ENCODE measurements at regions not wholly inside any gene's neighbourhood (a gene's known extent, or its start where the extent isn't known, plus 50 kb on each side); places are given as distances from the start of the nearest gene placed in this dataset.
"Not testable (repeated sequence)": the region's sequence is repeated elsewhere in the genome, so short reads cannot be mapped to it uniquely, and the experiment has no call there.

DNA sequence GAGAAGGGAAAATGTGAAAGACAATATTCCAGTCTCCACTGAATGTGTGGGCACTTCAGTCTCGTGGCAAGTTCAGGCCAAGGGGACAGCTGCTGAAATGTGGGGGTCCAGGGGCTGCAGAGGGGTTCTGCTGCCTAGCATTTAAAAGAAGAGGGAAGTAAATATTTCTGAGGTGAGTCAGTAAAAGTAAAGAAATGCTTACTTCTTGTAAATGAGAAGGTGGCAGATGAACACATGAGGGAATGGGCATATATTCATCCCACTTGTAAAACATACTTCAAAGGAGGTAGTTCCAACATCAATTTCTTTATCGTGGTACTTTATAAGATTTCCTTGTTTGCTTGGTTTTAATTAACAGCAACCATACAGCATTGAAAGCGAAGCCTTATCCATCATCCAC, 63.1 kb upstream of the HIVEP3 start:
- H3K27ac Mint-ChIP-seq, result no peak overlapping the region
- H3K4me1 Mint-ChIP-seq, result peaks cover 0 to 2% (median 0%) of the 10 kb centered on the region in 3 donors
- peak overlapping the region in 1 of 4 donors; percentile 26 for H3K4me3 Mint-ChIP-seq
- no peaks in the 10 kb centered on the region for H3K9me3 Mint-ChIP-seq
- peaks cover 2% of the 10 kb centered on the region for H3K36me3 Mint-ChIP-seq
- peaks cover 4% of the 10 kb centered on the region for H3K27me3 Mint-ChIP-seq

DNA sequence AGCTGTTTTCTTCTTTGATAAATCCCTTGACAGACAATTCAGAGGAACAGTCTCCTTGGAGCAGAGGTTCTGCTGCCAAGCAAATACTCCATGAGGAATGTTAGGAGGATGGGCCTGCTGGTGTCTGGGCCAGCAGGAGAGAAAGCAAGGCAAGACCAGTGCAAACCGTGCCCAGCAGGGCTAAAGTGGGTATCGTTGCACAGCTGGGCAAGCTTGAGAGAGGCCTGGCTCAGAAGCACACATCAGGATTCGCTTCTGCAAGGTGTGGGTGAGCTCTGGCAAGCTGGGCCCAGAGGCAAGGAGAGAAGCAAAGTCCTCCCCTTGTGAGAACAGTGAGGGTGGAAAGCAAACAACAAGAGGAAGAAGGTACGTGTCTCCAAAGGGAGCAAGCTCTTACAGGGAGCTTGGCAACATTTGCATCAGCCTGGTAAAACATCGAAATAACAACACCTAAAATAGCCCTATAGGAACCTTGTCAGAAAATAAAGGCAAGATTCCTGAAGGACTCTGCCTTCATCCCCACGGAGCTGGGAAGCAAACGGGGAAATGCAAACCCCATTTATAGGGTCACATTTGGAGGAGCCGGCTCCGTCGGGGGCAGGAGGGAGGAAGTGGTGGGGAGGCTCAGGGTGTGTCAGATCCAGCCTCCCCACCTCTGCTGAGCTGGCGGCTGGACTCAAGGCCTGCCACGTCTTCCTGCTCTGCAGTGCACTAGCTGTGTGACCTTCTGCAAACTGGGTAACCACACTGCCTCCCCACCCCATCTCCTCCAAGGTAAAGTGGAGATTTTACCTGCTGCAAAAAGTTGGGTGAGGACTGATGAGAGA, 62.3 kb upstream of the HIVEP3 start:
- no peak overlapping the region for H3K27ac Mint-ChIP-seq
- H3K4me1 Mint-ChIP-seq, result peaks cover 0 to 2% (median 0%) of the 10 kb centered on the region in 3 donors
- no peaks in the 10 kb centered on the region for H3K9me3 Mint-ChIP-seq
- peak overlapping the region in 2 of 4 donors; percentile 18 to 26 for H3K4me3 Mint-ChIP-seq
- peaks cover 4% of the 10 kb centered on the region for H3K27me3 Mint-ChIP-seq
- peaks cover 2% of the 10 kb centered on the region for H3K36me3 Mint-ChIP-seq

DNA sequence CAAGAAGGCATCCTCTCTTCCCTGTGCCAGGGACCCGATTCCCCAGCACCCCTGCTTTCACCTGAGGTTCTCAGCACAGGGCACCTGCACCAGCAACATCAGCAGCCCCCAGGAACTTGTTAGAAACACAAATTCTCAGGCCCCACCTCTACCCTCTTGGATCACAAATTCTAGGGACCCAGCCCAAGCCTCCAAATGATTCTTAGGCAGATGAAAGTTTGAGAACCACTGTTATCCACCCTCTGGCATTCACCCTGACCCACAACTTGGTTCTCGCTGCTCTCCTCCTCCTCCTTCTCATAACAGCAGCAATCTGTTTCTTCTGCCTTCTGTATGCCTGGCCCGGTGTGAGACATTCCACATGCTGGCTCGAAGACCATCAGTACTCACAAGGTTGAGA, 60.3 kb upstream of the HIVEP3 start:
- Mint-ChIP-seq H3K36me3 (no peaks in the 10 kb centered on the region), H3K4me1 (no peaks in the 10 kb centered on the region)

DNA sequence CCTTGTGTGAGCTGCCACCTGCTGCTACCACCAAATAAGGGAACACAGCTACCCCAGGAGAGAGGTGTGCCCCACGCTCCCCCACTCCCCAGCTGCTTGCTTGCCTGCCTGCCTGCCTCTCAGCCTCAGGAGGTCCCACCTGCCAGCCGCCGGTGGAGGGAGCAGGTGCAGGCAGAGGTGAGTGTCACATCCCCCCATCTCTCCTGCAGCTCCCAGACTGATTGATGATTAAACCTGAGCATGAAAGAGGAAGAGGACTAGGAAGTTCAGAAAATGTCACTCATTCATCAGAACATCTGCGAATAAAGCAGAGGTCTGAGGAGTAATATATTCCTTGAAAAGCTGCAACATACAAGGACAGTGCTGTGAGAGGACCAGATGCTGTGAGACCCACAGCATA, 58.6 kb upstream of the HIVEP3 start:
- no peaks in the 10 kb centered on the region for H3K36me3 Mint-ChIP-seq

More for the DNA sequence above, 60.3 kb upstream of the HIVEP3 start:
- H3K27ac Mint-ChIP-seq, result no peak overlapping the region
- H3K27me3 Mint-ChIP-seq, result peaks cover 4% of the 10 kb centered on the region
- H3K4me3 Mint-ChIP-seq, result no peak overlapping the region
- H3K9me3 Mint-ChIP-seq, result no peaks in the 10 kb centered on the region

DNA sequence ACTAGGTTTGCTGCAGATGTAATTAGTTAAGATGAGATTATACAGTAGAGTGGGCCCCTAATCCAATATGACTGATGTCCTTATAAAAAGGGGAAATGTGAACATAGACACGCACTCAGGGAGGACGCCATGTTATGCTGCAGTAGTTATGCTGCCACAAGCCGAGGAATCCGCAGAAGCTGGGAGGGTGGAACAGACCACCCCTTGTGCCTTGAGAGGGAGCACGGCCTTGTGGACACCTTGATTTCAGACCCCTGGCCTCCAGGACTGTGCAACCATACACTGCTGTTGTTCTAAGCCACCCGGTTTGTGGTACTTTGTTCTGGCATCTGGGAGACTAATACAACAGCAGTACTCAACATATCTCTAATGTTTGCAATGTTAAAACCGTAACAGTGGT, 57.9 kb upstream of the HIVEP3 start:
- peaks cover 4% of the 10 kb centered on the region for H3K27me3 Mint-ChIP-seq
- no peaks in the 10 kb centered on the region for H3K36me3 Mint-ChIP-seq
- no peaks in the 10 kb centered on the region for H3K9me3 Mint-ChIP-seq
- no peak overlapping the region for H3K4me3 Mint-ChIP-seq
- H3K4me1 Mint-ChIP-seq, result peaks cover 0 to 3% (median 0%) of the 10 kb centered on the region in 3 donors
- H3K27ac Mint-ChIP-seq, result no peak overlapping the region

More for the DNA sequence above, 58.6 kb upstream of the HIVEP3 start:
- Mint-ChIP-seq H3K9me3 (no peaks in the 10 kb centered on the region), H3K27ac (no peak overlapping the region), H3K27me3 (peaks cover 4% of the 10 kb centered on the region), H3K4me1 (peaks cover 0 to 3% (median 0%) of the 10 kb centered on the region in 3 donors), H3K4me3 (no peak overlapping the region)

DNA sequence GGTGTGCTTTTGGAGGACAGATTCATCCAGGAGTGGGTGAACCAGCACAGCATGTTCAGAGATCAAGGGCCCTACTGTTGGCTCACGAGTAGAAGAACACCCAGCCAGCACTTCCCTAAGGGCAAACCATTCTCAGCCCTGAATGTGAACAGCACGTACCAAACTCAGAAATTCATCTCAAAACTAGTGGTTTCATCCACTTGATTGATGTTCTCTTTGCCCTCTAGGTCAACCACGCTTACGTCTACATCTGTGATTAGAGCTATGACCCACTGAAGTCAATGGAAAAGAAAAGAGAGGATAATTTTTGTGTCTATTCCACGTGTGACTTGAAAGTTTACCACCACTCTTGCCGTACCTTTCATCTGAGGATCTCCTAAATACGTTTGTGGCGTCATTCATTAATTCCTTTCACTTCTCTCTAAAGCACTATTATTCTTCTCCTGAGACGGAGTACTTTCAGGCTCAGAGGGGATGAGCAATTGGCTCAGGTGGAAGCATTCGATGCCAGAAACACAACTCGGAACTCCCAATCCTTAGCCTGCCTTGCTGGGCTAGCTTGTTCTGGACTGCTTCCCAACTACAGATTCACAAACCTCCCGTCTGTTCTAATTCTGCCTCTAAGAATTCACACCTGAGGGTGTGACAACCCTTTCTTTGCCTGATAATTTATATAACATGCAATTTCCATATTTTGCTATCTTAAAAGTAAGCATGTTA, 57.3 kb upstream of the HIVEP3 start:
- no peak overlapping the region for H3K4me3 Mint-ChIP-seq
- no peaks in the 10 kb centered on the region for H3K36me3 Mint-ChIP-seq
- H3K27me3 Mint-ChIP-seq, result peaks cover 3% of the 10 kb centered on the region
- H3K27ac Mint-ChIP-seq, result no peak overlapping the region
- no peaks in the 10 kb centered on the region for H3K9me3 Mint-ChIP-seq
- peaks cover 0 to 3% (median 0%) of the 10 kb centered on the region in 3 donors for H3K4me1 Mint-ChIP-seq

DNA sequence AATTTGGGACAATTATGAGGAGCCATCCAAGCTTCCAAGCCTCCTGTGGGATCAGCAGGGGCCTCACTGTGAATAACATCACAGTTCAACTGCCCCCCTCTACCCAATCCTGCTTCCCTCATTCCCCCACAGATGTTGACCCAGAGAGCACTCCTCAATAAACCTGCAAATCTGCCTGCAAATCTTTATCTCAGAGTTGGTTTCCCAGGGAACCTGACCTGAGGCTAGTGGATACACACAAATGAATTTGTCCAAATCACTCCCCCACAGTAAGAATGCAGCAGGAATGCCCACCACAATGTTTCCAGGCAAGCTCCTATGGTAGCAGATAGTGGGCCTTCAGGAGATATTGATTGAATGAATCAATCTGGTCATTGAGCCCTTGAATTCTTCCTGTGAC, 56.4 kb upstream of the HIVEP3 start:
- Mint-ChIP-seq H3K27me3 (no peaks in the 10 kb centered on the region), H3K36me3 (no peaks in the 10 kb centered on the region), H3K9me3 (no peaks in the 10 kb centered on the region), H3K27ac (no peak overlapping the region), H3K4me1 (peaks cover 0 to 3% (median 0%) of the 10 kb centered on the region in 3 donors), H3K4me3 (no peak overlapping the region)

DNA sequence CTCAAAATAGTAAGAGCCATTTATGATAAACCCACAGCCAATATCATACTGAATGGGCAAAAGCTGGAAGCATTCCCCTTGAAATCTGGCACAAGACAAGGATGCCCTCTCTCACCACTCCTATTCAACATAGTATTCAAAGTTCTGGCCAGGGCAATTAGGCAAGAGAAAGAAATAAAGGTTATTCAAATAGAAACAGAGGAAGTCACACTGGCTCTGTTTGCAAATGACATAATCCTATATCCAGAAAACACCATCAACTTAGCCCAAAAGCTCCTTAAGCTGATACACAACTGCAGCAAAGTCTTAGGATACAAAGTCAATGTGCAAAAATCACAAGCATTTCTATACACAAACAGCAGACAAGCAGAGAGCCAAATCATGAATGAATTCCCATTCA, 49.8 kb upstream of the HIVEP3 start:
- not testable (repeated sequence) for H3K4me1 Mint-ChIP-seq, H3K36me3 Mint-ChIP-seq, H3K27me3 Mint-ChIP-seq, H3K9me3 Mint-ChIP-seq, H3K4me3 Mint-ChIP-seq, H3K27ac Mint-ChIP-seq

All from IgD-negative memory B cell (primary cell).